HepG2 (cell line): ENCODE measurements at regions not wholly inside any gene's neighbourhood (a gene's known extent, or its start where the extent isn't known, plus 50 kb on each side); places are given as distances from the start of the nearest gene placed in this dataset.

Source experiments
- ISL2 ChIP-seq: sonication (generic); formaldehyde crosslinking; IDR thresholded peaks from 2 replicates; pipeline ENCODE4 v1.5.0; 2020; ENCODE audit warnings: missing genetic modification reagents
- NR2F1 ChIP-seq, 2 experiments: fragments of 450-650 bp in 1 of 2; formaldehyde crosslinking in 1 of 2; IDR thresholded peaks; 2 replicates each; pipeline versions ENCODE4 v1.5.0 to v1.6.1; 2016 to 2020; ENCODE audit warnings: mild to moderate bottlenecking in 1 of 2, missing compliant biosample characterization in 1 of 2, missing genetic modification reagents in 1 of 2, moderate library complexity in 1 of 2
- ZNF264 ChIP-seq: sonication (generic); formaldehyde crosslinking; IDR thresholded peaks from 2 replicates; pipeline ENCODE4 v1.4.0; 2020; ENCODE audit warnings: missing genetic modification reagents
- ZNF556 ChIP-seq: sonication (generic); formaldehyde crosslinking; IDR thresholded peaks from 2 replicates; pipeline ENCODE4 v1.4.0; 2020; ENCODE audit warnings: mild to moderate bottlenecking, missing genetic modification reagents, borderline replicate concordance
- ZSCAN25 ChIP-seq: sonication (generic); formaldehyde crosslinking; IDR thresholded peaks from 2 replicates; pipeline ENCODE4 v1.8.0; 2022; ENCODE audit warnings: mild to moderate bottlenecking, missing genetic modification reagents
- TF ChIP-seq, protein P1 (sequence below): sonication (generic); formaldehyde crosslinking; IDR thresholded peaks from 2 replicates; pipeline ENCODE4 v1.9.0; 2021; ENCODE audit warnings: missing genetic modification reagents, borderline replicate concordance
- TF ChIP-seq, protein P2 (sequence below): sonication (generic); formaldehyde crosslinking; IDR thresholded peaks from 2 replicates; pipeline ENCODE4 v1.5.1; 2020; ENCODE audit warnings: missing genetic modification reagents, mild to moderate bottlenecking, borderline replicate concordance
- TF ChIP-seq, protein P3 (sequence below): sonication (generic); formaldehyde crosslinking; IDR thresholded peaks from 2 replicates; pipeline ENCODE4 v1.4.0; 2020; ENCODE audit warnings: mild to moderate bottlenecking, missing genetic modification reagents
- TF ChIP-seq, protein P4 (sequence below): sonication (generic); formaldehyde crosslinking; IDR thresholded peaks from 2 replicates; pipeline ENCODE4 v1.5.0; 2020; ENCODE audit warnings: mild to moderate bottlenecking, missing genetic modification reagents, moderate library complexity

DNA sequence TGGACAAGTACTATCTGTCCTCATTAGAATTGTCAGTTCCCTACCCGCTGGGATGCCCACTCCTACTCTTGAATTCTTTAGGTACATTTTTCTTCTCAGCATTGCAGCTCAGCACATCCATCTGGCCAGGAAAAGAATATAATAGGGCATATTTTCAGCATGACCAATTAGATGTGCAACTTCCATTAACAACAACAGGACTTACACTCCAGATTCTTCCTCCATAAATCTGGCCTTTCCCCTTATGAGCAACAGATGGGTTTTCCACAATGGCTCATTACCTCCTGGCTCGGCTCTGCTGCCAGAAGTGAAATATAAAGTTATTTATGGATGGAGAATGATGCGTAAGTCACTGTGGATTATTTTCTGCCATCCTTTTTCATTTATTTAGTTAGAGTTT, 443.8 kb upstream of the TGFBR2 start (continued):
- TF ChIP-seq, protein P1, sequence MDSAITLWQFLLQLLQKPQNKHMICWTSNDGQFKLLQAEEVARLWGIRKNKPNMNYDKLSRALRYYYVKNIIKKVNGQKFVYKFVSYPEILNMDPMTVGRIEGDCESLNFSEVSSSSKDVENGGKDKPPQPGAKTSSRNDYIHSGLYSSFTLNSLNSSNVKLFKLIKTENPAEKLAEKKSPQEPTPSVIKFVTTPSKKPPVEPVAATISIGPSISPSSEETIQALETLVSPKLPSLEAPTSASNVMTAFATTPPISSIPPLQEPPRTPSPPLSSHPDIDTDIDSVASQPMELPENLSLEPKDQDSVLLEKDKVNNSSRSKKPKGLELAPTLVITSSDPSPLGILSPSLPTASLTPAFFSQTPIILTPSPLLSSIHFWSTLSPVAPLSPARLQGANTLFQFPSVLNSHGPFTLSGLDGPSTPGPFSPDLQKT, result no peak
- TF ChIP-seq NR2F1 (CRISPR knock-in tag; IDR thresholded peaks at IDR 0.05) (no peak), ISL2 (no peak), ZSCAN25 (CRISPR knock-in tag) (no peak), ZNF264 (CRISPR knock-in tag) (no peak), ZNF556 (CRISPR knock-in tag) (no peak)
- TF ChIP-seq, protein P2, sequence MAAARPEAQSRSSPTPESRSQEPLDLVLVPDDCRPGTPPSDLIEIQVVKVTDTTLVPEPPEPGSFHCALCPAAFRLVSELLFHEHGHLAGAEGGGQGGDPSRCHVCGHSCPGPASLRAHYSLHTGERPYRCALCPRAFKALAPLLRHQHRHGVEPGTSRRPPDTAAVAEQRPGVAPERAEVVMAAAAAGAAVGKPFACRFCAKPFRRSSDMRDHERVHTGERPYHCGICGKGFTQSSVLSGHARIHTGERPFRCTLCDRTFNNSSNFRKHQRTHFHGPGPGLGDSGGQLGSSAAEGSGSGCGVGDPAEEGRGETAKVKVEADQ (CRISPR knock-in tag), result no peak
- TF ChIP-seq, protein P3, sequence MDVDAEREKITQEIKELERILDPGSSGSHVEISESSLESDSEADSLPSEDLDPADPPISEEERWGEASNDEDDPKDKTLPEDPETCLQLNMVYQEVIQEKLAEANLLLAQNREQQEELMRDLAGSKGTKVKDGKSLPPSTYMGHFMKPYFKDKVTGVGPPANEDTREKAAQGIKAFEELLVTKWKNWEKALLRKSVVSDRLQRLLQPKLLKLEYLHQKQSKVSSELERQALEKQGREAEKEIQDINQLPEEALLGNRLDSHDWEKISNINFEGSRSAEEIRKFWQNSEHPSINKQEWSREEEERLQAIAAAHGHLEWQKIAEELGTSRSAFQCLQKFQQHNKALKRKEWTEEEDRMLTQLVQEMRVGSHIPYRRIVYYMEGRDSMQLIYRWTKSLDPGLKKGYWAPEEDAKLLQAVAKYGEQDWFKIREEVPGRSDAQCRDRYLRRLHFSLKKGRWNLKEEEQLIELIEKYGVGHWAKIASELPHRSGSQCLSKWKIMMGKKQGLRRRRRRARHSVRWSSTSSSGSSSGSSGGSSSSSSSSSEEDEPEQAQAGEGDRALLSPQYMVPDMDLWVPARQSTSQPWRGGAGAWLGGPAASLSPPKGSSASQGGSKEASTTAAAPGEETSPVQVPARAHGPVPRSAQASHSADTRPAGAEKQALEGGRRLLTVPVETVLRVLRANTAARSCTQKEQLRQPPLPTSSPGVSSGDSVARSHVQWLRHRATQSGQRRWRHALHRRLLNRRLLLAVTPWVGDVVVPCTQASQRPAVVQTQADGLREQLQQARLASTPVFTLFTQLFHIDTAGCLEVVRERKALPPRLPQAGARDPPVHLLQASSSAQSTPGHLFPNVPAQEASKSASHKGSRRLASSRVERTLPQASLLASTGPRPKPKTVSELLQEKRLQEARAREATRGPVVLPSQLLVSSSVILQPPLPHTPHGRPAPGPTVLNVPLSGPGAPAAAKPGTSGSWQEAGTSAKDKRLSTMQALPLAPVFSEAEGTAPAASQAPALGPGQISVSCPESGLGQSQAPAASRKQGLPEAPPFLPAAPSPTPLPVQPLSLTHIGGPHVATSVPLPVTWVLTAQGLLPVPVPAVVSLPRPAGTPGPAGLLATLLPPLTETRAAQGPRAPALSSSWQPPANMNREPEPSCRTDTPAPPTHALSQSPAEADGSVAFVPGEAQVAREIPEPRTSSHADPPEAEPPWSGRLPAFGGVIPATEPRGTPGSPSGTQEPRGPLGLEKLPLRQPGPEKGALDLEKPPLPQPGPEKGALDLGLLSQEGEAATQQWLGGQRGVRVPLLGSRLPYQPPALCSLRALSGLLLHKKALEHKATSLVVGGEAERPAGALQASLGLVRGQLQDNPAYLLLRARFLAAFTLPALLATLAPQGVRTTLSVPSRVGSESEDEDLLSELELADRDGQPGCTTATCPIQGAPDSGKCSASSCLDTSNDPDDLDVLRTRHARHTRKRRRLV (CRISPR knock-in tag), result no peak
- TF ChIP-seq, protein P4, sequence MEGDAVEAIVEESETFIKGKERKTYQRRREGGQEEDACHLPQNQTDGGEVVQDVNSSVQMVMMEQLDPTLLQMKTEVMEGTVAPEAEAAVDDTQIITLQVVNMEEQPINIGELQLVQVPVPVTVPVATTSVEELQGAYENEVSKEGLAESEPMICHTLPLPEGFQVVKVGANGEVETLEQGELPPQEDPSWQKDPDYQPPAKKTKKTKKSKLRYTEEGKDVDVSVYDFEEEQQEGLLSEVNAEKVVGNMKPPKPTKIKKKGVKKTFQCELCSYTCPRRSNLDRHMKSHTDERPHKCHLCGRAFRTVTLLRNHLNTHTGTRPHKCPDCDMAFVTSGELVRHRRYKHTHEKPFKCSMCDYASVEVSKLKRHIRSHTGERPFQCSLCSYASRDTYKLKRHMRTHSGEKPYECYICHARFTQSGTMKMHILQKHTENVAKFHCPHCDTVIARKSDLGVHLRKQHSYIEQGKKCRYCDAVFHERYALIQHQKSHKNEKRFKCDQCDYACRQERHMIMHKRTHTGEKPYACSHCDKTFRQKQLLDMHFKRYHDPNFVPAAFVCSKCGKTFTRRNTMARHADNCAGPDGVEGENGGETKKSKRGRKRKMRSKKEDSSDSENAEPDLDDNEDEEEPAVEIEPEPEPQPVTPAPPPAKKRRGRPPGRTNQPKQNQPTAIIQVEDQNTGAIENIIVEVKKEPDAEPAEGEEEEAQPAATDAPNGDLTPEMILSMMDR (CRISPR knock-in tag), result no peak
